HEK293 (cell line): ENCODE measurements at regions not wholly inside any gene's neighbourhood (a gene's known extent, or its start where the extent isn't known, plus 50 kb on each side); places are given as distances from the start of the nearest gene placed in this dataset.

ENCODE experiments used
- CTCF ChIP-seq: fragments of 450-650 bp; formaldehyde crosslinking; IDR thresholded peaks from 2 replicates; pipeline ENCODE4 v1.5.1; 2016; ENCODE audit warnings: missing biosample characterization, missing genetic modification characterization
- HOXC10 ChIP-seq: sonication (generic); formaldehyde crosslinking; IDR thresholded peaks from 2 replicates; pipeline ENCODE4 v1.8.1; 2023; ENCODE audit warnings: mild to moderate bottlenecking, missing genetic modification reagents
- HOXD13 ChIP-seq: sonication (generic); formaldehyde crosslinking; IDR thresholded peaks from 2 replicates; pipeline ENCODE4 v1.8.0; 2022; ENCODE audit warnings: missing genetic modification reagents, borderline replicate concordance
- PBX3 ChIP-seq: sonication (generic); formaldehyde crosslinking; IDR thresholded peaks from 2 replicates; pipeline ENCODE4 v1.8.1; 2022; ENCODE audit warnings: mild to moderate bottlenecking, moderate library complexity, missing genetic modification reagents
- REST ChIP-seq: fragments of 450-650 bp; formaldehyde crosslinking; IDR thresholded peaks from 2 replicates; pipeline ENCODE4 v1.5.1; 2016; ENCODE audit warnings: missing biosample characterization, missing genetic modification characterization
- ZNF23 ChIP-seq: fragments of 450-650 bp; formaldehyde crosslinking; IDR thresholded peaks from 2 replicates; pipeline ENCODE4 v1.5.1; 2016; ENCODE audit warnings: missing biosample characterization, missing genetic modification characterization, borderline replicate concordance
- ZNF391 ChIP-seq: fragments of 450-650 bp; formaldehyde crosslinking; IDR thresholded peaks from 2 replicates; pipeline ENCODE4 v1.5.1; 2016; ENCODE audit warnings: low read depth, missing biosample characterization, missing genetic modification characterization, borderline replicate concordance
- ZNF585B ChIP-seq: fragments of 450-650 bp; formaldehyde crosslinking; IDR thresholded peaks from 2 replicates; pipeline ENCODE4 v1.5.1; 2016; ENCODE audit warnings: missing biosample characterization, missing genetic modification characterization

GRCh38 chr17:12398441-12399051 lies 267.1 kb upstream of the MYOCD start:
- TF ChIP-seq CTCF (tag by site-specific recombination) (no peak), REST (tag by site-specific recombination) (no peak), HOXC10 (CRISPR knock-in tag) (no peak), ZNF391 (tag by site-specific recombination) (no peak), ZNF585B (tag by site-specific recombination) (no peak), HOXD13 (no peak), PBX3 (CRISPR knock-in tag) (no peak), ZNF23 (tag by site-specific recombination) (no peak)
